ENCODE measurements at regions not wholly inside any gene's neighbourhood (a gene's known extent, or its start where the extent isn't known, plus 50 kb on each side); places are given as distances from the start of the nearest gene placed in this dataset.
"Not testable (repeated sequence)": the region's sequence is repeated elsewhere in the genome, so short reads cannot be mapped to it uniquely, and the experiment has no call there.

DNA sequence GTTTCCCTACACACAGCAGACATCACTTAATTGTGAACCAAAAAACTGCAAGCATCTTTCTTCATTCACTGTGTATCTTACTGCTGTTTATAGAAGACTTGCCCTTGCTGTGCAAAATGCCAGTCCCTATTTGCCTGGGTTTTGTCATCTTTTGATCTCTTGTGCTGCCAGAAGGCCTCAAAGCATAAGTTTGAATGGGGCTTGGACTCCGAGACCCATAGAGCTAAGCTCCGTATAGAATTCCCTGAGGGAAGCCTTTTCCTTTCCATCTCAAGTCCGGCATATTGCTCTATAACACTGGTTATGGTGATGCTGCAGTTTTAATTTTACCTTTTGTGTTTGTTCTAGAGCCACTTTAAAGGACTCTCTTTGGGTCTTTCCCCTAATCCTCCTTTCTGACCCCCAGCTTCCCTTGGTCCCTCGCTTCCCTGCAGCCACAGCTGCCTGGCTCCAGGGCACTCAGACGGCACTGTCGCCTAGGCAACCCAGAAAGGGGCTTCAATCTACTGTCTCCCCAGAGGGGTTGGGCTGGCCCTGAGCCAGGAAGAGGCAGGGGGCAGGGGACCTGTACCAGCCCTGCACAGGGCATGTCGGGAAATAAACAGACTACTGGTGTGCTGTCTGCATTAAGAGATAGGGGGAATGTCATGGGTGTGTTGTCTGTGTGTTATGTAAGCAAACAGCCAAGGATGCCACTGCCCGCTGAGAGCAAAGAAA, 73.4 kb upstream of the MELK start:
- TF ChIP-seq, protein P1, sequence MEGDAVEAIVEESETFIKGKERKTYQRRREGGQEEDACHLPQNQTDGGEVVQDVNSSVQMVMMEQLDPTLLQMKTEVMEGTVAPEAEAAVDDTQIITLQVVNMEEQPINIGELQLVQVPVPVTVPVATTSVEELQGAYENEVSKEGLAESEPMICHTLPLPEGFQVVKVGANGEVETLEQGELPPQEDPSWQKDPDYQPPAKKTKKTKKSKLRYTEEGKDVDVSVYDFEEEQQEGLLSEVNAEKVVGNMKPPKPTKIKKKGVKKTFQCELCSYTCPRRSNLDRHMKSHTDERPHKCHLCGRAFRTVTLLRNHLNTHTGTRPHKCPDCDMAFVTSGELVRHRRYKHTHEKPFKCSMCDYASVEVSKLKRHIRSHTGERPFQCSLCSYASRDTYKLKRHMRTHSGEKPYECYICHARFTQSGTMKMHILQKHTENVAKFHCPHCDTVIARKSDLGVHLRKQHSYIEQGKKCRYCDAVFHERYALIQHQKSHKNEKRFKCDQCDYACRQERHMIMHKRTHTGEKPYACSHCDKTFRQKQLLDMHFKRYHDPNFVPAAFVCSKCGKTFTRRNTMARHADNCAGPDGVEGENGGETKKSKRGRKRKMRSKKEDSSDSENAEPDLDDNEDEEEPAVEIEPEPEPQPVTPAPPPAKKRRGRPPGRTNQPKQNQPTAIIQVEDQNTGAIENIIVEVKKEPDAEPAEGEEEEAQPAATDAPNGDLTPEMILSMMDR (IDR thresholded peaks at IDR 0.05; ENCODE audit: poor library complexity, severe bottlenecking) = no peak
- Histone ChIP-seq H3K9me3 (ENCODE audit: severe bottlenecking) (no peaks in the 10 kb centered on the region), H3K4me1 (ENCODE audit: insufficient read depth, poor library complexity, severe bottlenecking) (no peaks in the 10 kb centered on the region), H3K27ac (ENCODE audit: poor library complexity, severe bottlenecking) (no peak overlapping the region), H3K36me3 (ENCODE audit: low read depth) (no peaks in the 10 kb centered on the region), H3K4me3 (ENCODE audit: severe bottlenecking) (no peak overlapping the region), H3K27me3 (ENCODE audit: insufficient read depth, poor library complexity, severe bottlenecking) (no peaks in the 10 kb centered on the region)
- DNase-seq (ENCODE audit: low spot score) (no peak), ATAC-seq (ENCODE audit: low read depth) (no peak)

DNA sequence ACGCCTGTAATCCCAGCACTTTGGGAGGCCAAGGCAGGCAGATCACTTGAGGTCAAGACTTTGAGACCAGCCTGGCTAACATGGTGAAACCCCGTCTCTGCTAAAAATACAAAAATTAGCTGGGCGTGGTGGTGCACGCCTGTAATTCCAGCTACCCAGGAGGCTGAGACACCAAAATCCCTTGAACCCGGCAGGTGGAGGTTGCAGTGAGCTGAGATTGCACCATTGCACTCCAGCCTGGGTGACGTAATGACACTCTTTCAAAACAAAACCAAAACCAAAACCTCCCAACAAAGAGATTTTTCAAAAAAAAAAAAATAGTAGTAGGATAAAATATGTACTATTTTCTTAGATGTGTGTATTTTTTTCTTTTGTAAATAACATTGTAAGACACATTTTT, 79.1 kb upstream of the MELK start:
- DNase-seq (ENCODE audit: low spot score); H3K4me3 ChIP-seq (ENCODE audit: severe bottlenecking); H3K27me3 ChIP-seq (ENCODE audit: insufficient read depth, poor library complexity, severe bottlenecking); ATAC-seq (ENCODE audit: low read depth); H3K27ac ChIP-seq (ENCODE audit: poor library complexity, severe bottlenecking); H3K4me1 ChIP-seq (ENCODE audit: insufficient read depth, poor library complexity, severe bottlenecking); H3K36me3 ChIP-seq (ENCODE audit: low read depth); H3K9me3 ChIP-seq (ENCODE audit: severe bottlenecking): not testable (repeated sequence)

DNA sequence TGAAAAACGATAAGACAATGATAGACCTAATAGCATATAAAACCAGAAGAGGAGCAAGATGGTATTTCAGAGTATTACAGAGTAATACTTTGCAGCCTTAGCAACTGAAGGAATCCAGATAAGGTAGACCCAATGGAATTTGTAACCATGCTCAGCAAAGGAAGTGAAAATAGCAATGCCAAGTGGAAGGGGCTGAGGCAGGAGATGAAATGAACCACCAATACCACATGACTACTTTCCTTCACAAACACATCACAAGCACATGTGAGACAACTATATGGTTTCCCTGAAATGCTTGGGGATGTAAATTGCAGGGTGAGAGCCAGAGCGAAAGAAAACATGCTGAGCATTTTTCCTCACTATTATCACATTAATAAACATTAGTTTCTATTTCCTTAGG, 79.8 kb upstream of the MELK start:
- Histone ChIP-seq H3K9me3 (ENCODE audit: severe bottlenecking) (no peaks in the 10 kb centered on the region), H3K4me3 (ENCODE audit: severe bottlenecking) (no peak overlapping the region), H3K36me3 (ENCODE audit: low read depth) (no peaks in the 10 kb centered on the region), H3K4me1 (ENCODE audit: insufficient read depth, poor library complexity, severe bottlenecking) (no peaks in the 10 kb centered on the region), H3K27ac (ENCODE audit: poor library complexity, severe bottlenecking) (no peak overlapping the region), H3K27me3 (ENCODE audit: insufficient read depth, poor library complexity, severe bottlenecking) (no peaks in the 10 kb centered on the region)
- DNase-seq (ENCODE audit: low spot score) (no peak), ATAC-seq (ENCODE audit: low read depth) (no peak)
- TF ChIP-seq, protein P1 (IDR thresholded peaks at IDR 0.05; ENCODE audit: poor library complexity, severe bottlenecking) = no peak

DNA sequence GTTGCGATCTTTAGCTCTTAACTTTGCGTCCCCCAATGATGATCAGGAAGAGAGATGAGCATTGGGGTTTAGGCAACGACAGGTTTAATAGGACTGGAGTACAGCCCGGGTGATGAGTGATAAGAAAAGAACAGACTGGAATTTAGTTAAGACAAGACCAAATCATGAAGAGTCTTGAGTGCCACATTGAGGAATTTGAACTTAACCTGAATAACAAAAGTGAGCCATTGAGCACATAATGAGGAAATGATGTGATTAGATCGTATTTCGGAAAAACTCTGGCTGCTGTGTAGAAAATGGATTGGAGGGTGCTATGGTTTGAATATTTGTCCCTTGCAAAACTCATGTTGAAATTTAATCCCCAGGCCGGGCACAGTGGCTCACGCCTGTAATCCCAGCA, 83.2 kb upstream of the MELK start:
- ATAC-seq (ENCODE audit: low read depth) = no peak

DNA sequence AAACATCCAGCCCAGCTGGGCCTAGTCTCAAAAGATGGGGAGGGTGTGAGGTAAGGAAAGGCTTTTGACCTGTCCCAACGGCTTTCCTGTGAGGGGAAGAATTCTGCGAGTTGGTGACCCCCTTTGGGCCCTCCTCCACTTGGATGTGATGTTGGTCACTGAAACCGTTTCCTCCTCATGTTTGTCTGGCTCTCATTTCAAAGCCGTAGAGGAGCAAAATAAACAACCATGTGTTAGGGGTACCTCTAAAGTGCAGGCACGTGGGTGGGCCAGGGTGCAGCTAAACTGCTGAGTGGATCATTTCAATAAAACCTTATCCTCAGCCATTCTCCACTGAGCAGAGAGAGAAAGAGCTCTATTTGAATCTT, 84.3 kb upstream of the MELK start:
- TF ChIP-seq, protein P1 (IDR thresholded peaks at IDR 0.05; ENCODE audit: poor library complexity, severe bottlenecking) = no peak
- no peaks in the 10 kb centered on the region for H3K27me3 ChIP-seq (ENCODE audit: insufficient read depth, poor library complexity, severe bottlenecking)
- no peaks in the 10 kb centered on the region for H3K36me3 ChIP-seq (ENCODE audit: low read depth)
- H3K9me3 ChIP-seq (ENCODE audit: severe bottlenecking) = no peaks in the 10 kb centered on the region
- H3K4me1 ChIP-seq (ENCODE audit: insufficient read depth, poor library complexity, severe bottlenecking) = no peaks in the 10 kb centered on the region
- peak overlapping the region; percentile 92 for H3K4me3 ChIP-seq (ENCODE audit: severe bottlenecking)
- ATAC-seq (ENCODE audit: low read depth) = no peak
- peak overlapping the region; percentile 53 for H3K27ac ChIP-seq (ENCODE audit: poor library complexity, severe bottlenecking)
- DNase-seq (ENCODE audit: low spot score) = no peak

More for the DNA sequence above, 83.2 kb upstream of the MELK start:
- no peak overlapping the region for H3K4me3 ChIP-seq (ENCODE audit: severe bottlenecking)
- no peak overlapping the region for H3K27ac ChIP-seq (ENCODE audit: poor library complexity, severe bottlenecking)
- H3K4me1 ChIP-seq (ENCODE audit: insufficient read depth, poor library complexity, severe bottlenecking) = no peaks in the 10 kb centered on the region
- no peaks in the 10 kb centered on the region for H3K27me3 ChIP-seq (ENCODE audit: insufficient read depth, poor library complexity, severe bottlenecking)
- no peaks in the 10 kb centered on the region for H3K36me3 ChIP-seq (ENCODE audit: low read depth)
- TF ChIP-seq, protein P1 (IDR thresholded peaks at IDR 0.05; ENCODE audit: poor library complexity, severe bottlenecking) = no peak
- DNase-seq (ENCODE audit: low spot score) = no peak
- no peaks in the 10 kb centered on the region for H3K9me3 ChIP-seq (ENCODE audit: severe bottlenecking)
